LNCaP clone FGC (cell line): ENCODE measurements at regions not wholly inside any gene's neighbourhood (a gene's known extent, or its start where the extent isn't known, plus 50 kb on each side); places are given as distances from the start of the nearest gene placed in this dataset.
A peak's percentile ranks its signal among the peaks of the same experiment; 100 is the strongest.

ENCODE experiments used
- DNase-seq: peaks from one replicate; pipeline ENCODE4 v3.0.0-alpha.2; 2011; ENCODE audit warnings: low read depth
- H3K4me3 ChIP-seq: 2 replicates; pipeline ENCODE4 v1.5.1; 2011; ENCODE audit warnings: mild to moderate bottlenecking, low read depth, low read length, control low read depth
- TF ChIP-seq, protein P1 (sequence below): IDR thresholded peaks from 2 replicates; pipeline ENCODE4 v1.5.1; 2012; ENCODE audit warnings: mild to moderate bottlenecking; ENCODE audit not compliant: control insufficient read depth, insufficient read depth; ENCODE audit errors: extremely low read depth

DNA sequence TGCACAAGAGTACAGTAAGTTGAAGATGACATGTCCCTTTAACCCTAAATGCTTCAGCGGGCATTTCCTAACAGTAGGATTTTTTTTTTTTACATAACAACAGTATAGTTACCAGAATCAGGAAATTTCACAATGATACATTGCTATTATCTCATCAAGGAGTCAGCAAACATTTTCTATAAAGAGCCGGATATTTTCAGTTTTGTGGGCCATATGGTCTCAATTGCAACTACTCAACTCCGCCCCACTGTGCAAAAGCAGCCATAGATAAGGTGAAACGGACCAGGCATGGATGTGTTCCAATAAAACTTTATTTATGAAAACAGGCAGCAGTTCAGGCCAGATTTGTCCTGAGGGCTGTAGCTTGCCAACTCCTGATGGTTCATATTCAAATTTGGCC is 130.6 kb downstream of the SMAD6 start:
- no peak overlapping the region for H3K4me3 ChIP-seq
- TF ChIP-seq, protein P1, sequence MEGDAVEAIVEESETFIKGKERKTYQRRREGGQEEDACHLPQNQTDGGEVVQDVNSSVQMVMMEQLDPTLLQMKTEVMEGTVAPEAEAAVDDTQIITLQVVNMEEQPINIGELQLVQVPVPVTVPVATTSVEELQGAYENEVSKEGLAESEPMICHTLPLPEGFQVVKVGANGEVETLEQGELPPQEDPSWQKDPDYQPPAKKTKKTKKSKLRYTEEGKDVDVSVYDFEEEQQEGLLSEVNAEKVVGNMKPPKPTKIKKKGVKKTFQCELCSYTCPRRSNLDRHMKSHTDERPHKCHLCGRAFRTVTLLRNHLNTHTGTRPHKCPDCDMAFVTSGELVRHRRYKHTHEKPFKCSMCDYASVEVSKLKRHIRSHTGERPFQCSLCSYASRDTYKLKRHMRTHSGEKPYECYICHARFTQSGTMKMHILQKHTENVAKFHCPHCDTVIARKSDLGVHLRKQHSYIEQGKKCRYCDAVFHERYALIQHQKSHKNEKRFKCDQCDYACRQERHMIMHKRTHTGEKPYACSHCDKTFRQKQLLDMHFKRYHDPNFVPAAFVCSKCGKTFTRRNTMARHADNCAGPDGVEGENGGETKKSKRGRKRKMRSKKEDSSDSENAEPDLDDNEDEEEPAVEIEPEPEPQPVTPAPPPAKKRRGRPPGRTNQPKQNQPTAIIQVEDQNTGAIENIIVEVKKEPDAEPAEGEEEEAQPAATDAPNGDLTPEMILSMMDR: no peak
- peak; percentile 25 for DNase-seq

DNA sequence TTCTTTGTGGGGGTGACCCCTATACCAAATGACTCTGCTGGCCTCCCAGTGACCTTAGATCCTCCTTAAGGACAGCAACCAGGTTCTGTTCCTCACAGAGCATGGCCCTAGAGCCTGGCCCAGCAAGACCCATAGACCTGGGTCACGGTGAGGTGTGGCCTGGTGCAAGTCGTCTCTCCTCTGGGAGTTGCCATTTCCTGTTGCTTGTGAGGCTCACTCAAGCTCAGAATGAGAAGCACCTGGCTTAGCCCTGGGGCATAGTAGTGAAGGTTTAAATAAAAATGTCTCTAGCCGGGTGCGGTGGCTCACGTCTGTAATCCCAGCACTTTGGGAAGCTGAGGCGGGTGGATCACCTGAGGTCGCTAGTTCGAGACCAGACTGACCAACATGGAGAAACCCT is 131.3 kb downstream of the SMAD6 start:
- no peak overlapping the region for H3K4me3 ChIP-seq
- TF ChIP-seq, protein P1: no peak
- no peak for DNase-seq

DNA sequence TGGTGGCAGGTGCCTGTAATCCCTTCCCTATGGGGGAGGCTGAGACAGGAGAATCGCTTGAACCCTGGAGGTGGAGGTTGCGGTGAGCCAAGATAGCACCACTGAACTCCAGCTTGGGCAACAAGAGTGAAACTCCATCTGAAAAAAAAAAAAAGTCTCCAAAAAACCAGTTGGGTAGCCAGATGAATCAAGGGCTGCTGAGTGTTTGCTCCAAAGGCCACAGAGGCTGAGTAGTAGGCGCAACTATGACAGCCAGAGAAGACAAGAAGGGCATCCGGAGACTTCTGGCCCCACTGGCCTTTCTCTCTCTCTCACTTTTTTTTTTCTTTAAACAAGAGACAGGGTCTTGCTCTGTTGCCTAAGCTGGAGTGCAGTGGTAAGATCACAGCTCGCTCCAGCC is 131.8 kb downstream of the SMAD6 start:
- H3K4me3 ChIP-seq: no peak overlapping the region
- TF ChIP-seq, protein P1: no peak
- no peak for DNase-seq

DNA sequence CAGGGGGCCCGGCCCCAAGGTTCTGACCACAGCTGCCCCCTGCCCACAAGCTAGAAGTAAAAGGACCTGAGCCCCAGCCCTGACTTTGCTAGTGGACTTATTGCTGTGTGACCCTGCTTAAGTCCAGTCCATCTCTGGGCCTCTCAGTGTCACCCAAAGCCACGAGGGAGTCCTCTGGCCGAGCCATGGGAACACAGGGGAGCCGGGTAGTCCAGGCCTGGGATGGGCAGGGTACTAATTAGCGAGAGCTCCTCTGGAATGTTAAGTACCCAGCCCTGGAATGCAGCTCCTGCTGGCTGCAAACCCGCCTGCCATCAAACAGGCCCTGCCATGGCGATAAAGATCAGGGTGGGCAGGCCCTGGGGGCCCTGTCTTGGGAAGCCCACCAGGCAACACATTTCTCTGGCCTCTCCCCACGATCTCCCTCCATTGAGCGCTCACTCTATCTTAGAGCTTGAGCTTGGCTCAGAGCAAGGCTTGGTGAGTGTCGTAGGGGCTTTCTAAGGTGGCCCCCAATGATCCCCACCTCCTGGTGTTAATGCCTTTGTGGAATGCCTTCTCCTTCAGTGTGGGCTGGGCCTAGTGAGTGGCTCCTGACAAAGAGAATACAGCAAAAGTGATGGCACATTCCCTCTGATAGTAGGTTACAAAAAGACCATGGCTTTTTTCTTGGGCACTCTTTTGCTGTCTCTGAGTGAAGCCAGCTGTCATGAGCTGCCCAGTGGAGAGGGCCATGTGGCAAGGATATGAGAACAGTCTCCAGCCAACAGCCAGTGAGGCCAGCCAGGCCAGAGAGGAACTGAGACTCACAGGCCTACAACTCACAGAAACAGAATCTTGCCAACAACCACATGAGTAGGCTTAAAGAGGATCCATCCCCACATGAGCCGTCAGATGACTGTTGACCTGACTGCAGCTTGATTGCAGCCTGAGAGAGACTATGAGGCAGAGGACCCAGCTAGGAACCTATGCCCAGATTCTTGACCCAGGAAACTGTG is 133.1 kb downstream of the SMAD6 start:
- no peak overlapping the region for H3K4me3 ChIP-seq
- DNase-seq: no peak
- TF ChIP-seq, protein P1: no peak

DNA sequence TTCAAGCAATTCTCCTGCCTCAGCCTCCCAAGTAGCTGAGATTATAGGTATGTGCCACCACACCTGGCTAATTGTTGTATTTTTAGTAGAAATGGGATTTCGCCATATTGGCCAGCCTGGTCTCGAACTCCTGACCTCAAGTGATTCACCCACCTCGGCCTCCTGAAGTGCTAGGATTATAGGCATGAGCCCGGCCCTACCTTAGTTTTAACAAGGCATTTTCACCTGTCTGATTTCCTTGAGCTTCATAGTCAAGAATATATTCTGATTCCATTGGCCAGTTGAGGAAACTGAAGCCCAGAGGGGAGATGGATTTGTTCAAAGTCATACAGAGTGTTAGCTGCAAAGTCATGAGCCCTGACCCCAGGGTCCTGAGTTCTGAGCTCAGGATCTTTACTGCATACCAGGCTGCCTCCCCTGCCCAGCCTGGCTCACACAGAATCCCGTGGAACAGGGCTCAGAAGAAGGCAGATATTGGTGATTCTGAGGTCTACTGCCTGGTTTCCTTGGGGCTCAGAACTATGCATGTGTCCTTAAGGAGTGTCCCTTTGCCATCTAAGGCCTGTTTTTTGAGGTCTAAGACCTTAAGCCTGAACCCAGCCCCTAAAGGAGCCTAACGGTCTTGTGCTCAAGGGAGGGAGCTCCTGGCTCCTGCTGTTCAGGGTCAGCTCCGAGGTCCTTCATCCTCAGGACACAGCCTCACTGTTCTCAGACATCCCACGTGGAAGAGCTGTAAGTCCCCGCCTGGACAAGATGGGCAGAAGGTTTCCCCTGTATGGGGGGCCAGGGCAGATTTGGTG is 134.4 kb downstream of the SMAD6 start:
- no peak for DNase-seq
- TF ChIP-seq, protein P1: no peak
- H3K4me3 ChIP-seq: no peak overlapping the region

DNA sequence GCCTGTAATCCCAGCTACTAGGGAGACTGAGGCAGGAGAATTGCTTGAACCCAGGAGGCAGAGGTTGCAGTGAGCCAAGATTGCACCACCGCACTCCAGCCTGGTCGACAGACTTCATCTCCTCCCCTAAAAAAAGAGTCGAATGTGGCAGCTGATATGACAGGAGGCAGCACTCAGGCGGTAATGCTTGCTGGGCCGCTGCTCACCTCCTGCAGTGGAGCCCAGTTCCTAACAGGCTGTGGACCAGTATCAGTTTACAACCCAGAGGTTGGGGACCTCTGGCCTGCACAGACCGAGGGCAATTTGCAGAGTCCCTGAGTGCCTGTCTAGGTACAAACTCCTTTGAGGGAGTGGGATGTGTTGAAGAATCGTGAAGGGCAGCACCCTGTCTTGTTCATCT is 136.2 kb downstream of the SMAD6 start:
- TF ChIP-seq, protein P1: no peak
- DNase-seq: no peak
- H3K4me3 ChIP-seq: no peak overlapping the region
